H1 (cell line): ENCODE measurements at regions not wholly inside any gene's neighbourhood (a gene's known extent, or its start where the extent isn't known, plus 50 kb on each side); places are given as distances from the start of the nearest gene placed in this dataset.

ENCODE experiments used
- CTCF ChIA-PET: fragments of 300-600 bp; sonication (Branson Sonifier 250); formaldehyde crosslinking; loops from one replicate; lab custom pipeline; 2021; ENCODE audit not compliant: partially characterized antibody; lab: Charles Lee
- POLR2A ChIA-PET: fragments of 300-600 bp; sonication (Branson Sonifier 250); formaldehyde crosslinking; loops from one replicate; lab custom pipeline; 2021; ENCODE audit warnings: inconsistent platforms; ENCODE audit not compliant: partially characterized antibody; lab: Charles Lee
- DNase-seq, 2 experiments: peaks; one replicate each; pipeline versions ENCODE4 v3.0.0 to v3.0.0-alpha.2; 2010 to 2022; ENCODE audit warnings: low spot score in 2 of 2, low read depth in 1 of 2, mixed read lengths in 1 of 2
- FAIRE-seq: peaks from 2 replicates; lab custom pipeline; 2011; peaks lifted over from hg19 to GRCh38; lab: Jason Lieb, UNC
- H2AFZ ChIP-seq: 2 replicates; pipeline ENCODE4 v1.8.1; 2012; ENCODE audit warnings: low read length, inconsistent platforms
- H2AK5ac ChIP-seq: 2 replicates; pipeline ENCODE4 v1.6.1; 2013; ENCODE audit warnings: low read depth, low read length
- H2BK120ac ChIP-seq: replicated peaks from 2 replicates; pipeline ENCODE3; 2013; ENCODE audit warnings: low read depth, low read length, inconsistent platforms
- H2BK12ac ChIP-seq: 2 replicates; pipeline ENCODE4 v1.6.1; 2013; ENCODE audit warnings: low read depth, low read length
- H2BK15ac ChIP-seq: 2 replicates; pipeline ENCODE4 v1.6.1; 2013; ENCODE audit warnings: low read length
- H2BK20ac ChIP-seq: 2 replicates; pipeline ENCODE4 v1.6.1; 2013; ENCODE audit warnings: low read length
- H2BK5ac ChIP-seq: 2 replicates; pipeline ENCODE4 v1.6.1; 2013; ENCODE audit warnings: low read depth, low read length
- H3K14ac ChIP-seq: 2 replicates; pipeline ENCODE4 v1.6.1; 2013; ENCODE audit warnings: inconsistent platforms; ENCODE audit not compliant: insufficient read length
- H3K18ac ChIP-seq: 2 replicates; pipeline ENCODE4 v1.6.1; 2013; ENCODE audit warnings: low read length; ENCODE audit errors: extremely low read depth
- H3K23ac ChIP-seq: 2 replicates; pipeline ENCODE4 v1.6.1; 2013; ENCODE audit warnings: inconsistent platforms; ENCODE audit not compliant: insufficient read length
- H3K23me2 ChIP-seq: 2 replicates; pipeline ENCODE4 v1.6.1; 2013; ENCODE audit warnings: low read depth, low read length
- H3K27ac ChIP-seq: 2 replicates; pipeline ENCODE4 v1.6.1; 2011; ENCODE audit warnings: low read depth, low read length, inconsistent platforms
- H3K27me3 ChIP-seq, 4 experiments: replicated peaks in 1 of 4; 1 replicate in 1 of 4; 2 replicates in 3 of 4; pipeline versions ENCODE4 v1.6.1 to v1.8.1; 2011 to 2013; ENCODE audit warnings: low read length in 3 of 4, mild to moderate bottlenecking in 3 of 4, inconsistent platforms in 2 of 4, mixed read lengths in 2 of 4, moderate library complexity in 1 of 4; ENCODE audit not compliant: control insufficient read depth in 3 of 4, insufficient read depth in 3 of 4; ENCODE audit errors: extremely low read depth in 1 of 4
- H3K36me3 ChIP-seq, 4 experiments: 2 replicates each; pipeline versions ENCODE4 v1.6.1 to v1.8.1; 2011 to 2013; ENCODE audit warnings: mild to moderate bottlenecking in 4 of 4, low read length in 3 of 4, moderate library complexity in 2 of 4, control low read depth in 1 of 4, inconsistent platforms in 1 of 4; ENCODE audit not compliant: insufficient read depth in 4 of 4, control insufficient read depth in 2 of 4
- H3K4ac ChIP-seq: replicated peaks from 2 replicates; pipeline ENCODE3; 2013; ENCODE audit warnings: low read length, low read depth, mixed read lengths, inconsistent platforms; ENCODE audit not compliant: insufficient read length
- H3K4me1 ChIP-seq, 4 experiments: replicated peaks in 1 of 4; 1 replicate in 1 of 4; 2 replicates in 3 of 4; pipeline versions ENCODE4 v1.6.1 to v1.8.1; 2011 to 2013; ENCODE audit warnings: low read length in 3 of 4, inconsistent platforms in 2 of 4, mixed read lengths in 1 of 4; ENCODE audit not compliant: insufficient read depth in 4 of 4, control insufficient read depth in 3 of 4
- H3K4me2 ChIP-seq, 2 experiments: 2 replicates each; pipeline versions ENCODE4 v1.6.1 to v1.8.1; 2011 to 2013; ENCODE audit warnings: low read depth in 2 of 2, low read length in 2 of 2, control low read depth in 1 of 2, inconsistent platforms in 1 of 2, mild to moderate bottlenecking in 1 of 2; ENCODE audit not compliant: insufficient read depth in 1 of 2
- H3K4me3 ChIP-seq, 4 experiments: fragments of 200-600, 300-600 bp in 1 of 4; sonication (generic), shearing (Covaris generic), sonication (Bioruptor Twin) in 1 of 4; 2 replicates each; pipeline versions ENCODE4 v1.5.1 to v1.8.1; 2011 to 2016; ENCODE audit warnings: low read length in 4 of 4, low read depth in 3 of 4, control low read depth in 2 of 4, inconsistent platforms in 2 of 4, mild to moderate bottlenecking in 2 of 4, mixed read lengths in 1 of 4, moderate library complexity in 1 of 4; ENCODE audit not compliant: insufficient read depth in 2 of 4; ENCODE audit errors: extremely low read depth in 1 of 4
- H3K56ac ChIP-seq: replicated peaks from 2 replicates; pipeline ENCODE3; 2013; ENCODE audit warnings: low read depth, mild to moderate bottlenecking, mixed read lengths, low read length, inconsistent platforms; ENCODE audit not compliant: insufficient read length
- H3K79me1 ChIP-seq: 2 replicates; pipeline ENCODE4 v1.6.1; 2013; ENCODE audit warnings: low read depth, low read length, control low read depth
- H3K79me2 ChIP-seq, 2 experiments: 2 replicates each; pipeline versions ENCODE4 v1.6.1 to v1.8.1; 2012 to 2013; ENCODE audit warnings: low read length in 2 of 2, mild to moderate bottlenecking in 2 of 2, inconsistent platforms in 1 of 2; ENCODE audit not compliant: insufficient read depth in 2 of 2, control insufficient read depth in 1 of 2
- H3K9ac ChIP-seq, 4 experiments: replicated peaks in 1 of 4; 1 replicate in 1 of 4; 2 replicates in 3 of 4; pipeline versions ENCODE4 v1.6.1 to v1.8.1; 2011 to 2013; ENCODE audit warnings: low read depth in 3 of 4, low read length in 3 of 4, control low read depth in 2 of 4, mild to moderate bottlenecking in 2 of 4, moderate library complexity in 2 of 4, inconsistent platforms in 1 of 4; ENCODE audit errors: extremely low read depth in 1 of 4
- H3K9me3 ChIP-seq, 2 experiments: 2 replicates each; pipeline versions ENCODE4 v1.6.1 to v1.8.1; 2012 to 2013; ENCODE audit warnings: mild to moderate bottlenecking in 2 of 2, moderate library complexity in 2 of 2, control low read depth in 1 of 2, inconsistent platforms in 1 of 2, low read depth in 1 of 2, low read length in 1 of 2, mixed read lengths in 1 of 2; ENCODE audit not compliant: insufficient read depth in 2 of 2
- H4K20me1 ChIP-seq, 2 experiments: replicated peaks in 1 of 2; 2 replicates each; pipeline versions ENCODE3 to v1.8.1; 2011 to 2013; ENCODE audit warnings: inconsistent platforms in 2 of 2, low read length in 2 of 2, mild to moderate bottlenecking in 1 of 2; ENCODE audit not compliant: insufficient read depth in 2 of 2, control insufficient read depth in 1 of 2
- H4K5ac ChIP-seq: 2 replicates; pipeline ENCODE4 v1.6.1; 2013; ENCODE audit warnings: low read length, low read depth, mixed read lengths, inconsistent platforms; ENCODE audit not compliant: insufficient read length
- H4K8ac ChIP-seq: 2 replicates; pipeline ENCODE4 v1.8.0; 2013; ENCODE audit warnings: mild to moderate bottlenecking, moderate library complexity, low read length, inconsistent platforms; ENCODE audit not compliant: insufficient read depth; ENCODE audit errors: extremely low read depth
- H4K91ac ChIP-seq: replicated peaks from 2 replicates; pipeline ENCODE3; 2013; ENCODE audit warnings: low read length, mixed read lengths, inconsistent platforms; ENCODE audit not compliant: insufficient read length
- CREB1 ChIP-seq: IDR thresholded peaks from 2 replicates; pipeline ENCODE4 v1.6.1; 2012; ENCODE audit warnings: inconsistent platforms
- EGR1 ChIP-seq: IDR thresholded peaks from 2 replicates; pipeline ENCODE4 v1.6.1; 2011; ENCODE audit warnings: low read depth, low read length, borderline replicate concordance
- JUN ChIP-seq: IDR thresholded peaks from 2 replicates; pipeline ENCODE4 v1.6.1; 2011; ENCODE audit warnings: low read depth, mild to moderate bottlenecking, improper control_type of control experiment, low read length
- POLR2A ChIP-seq, 2 experiments: IDR thresholded peaks; 1 replicate in 1 of 2; 2 replicates in 1 of 2; pipeline ENCODE4 v1.6.1; 2011; ENCODE audit warnings: low read depth in 2 of 2, low read length in 2 of 2, mild to moderate bottlenecking in 2 of 2; ENCODE audit errors: control extremely low read depth in 1 of 2
- POLR2AphosphoS5 ChIP-seq: IDR thresholded peaks from 2 replicates; pipeline ENCODE4 v1.6.1; 2011; ENCODE audit warnings: low read depth, low read length
- WGBS, 2 experiments: shearing (Covaris generic) in 1 of 2; methylation state at CpG; one replicate each; pipeline versions ENCODE4 v1.1.6 to v1.1.7; 2013 to 2015; ENCODE audit warnings: low lambda C conversion rate in 2 of 2, mixed read lengths in 2 of 2, inconsistent platforms in 1 of 2, low coverage in 1 of 2, missing lambda C conversion rate in 1 of 2; ENCODE audit not compliant: insufficient replicate concordance in 2 of 2, insufficient coverage in 1 of 2, insufficient read length in 1 of 2; ENCODE audit errors: extremely low coverage in 1 of 2, missing lambda C conversion rate in 1 of 2; 5-methylcytosine and 5-hydroxymethylcytosine counted together
- TF ChIP-seq, protein P1 (sequence below): IDR thresholded peaks from 2 replicates; pipeline ENCODE4 v1.6.1; 2012; ENCODE audit warnings: inconsistent platforms

GRCh38 chr12:65660096-65660495 is 164.2 kb upstream of the HMGA2 start:
- Histone ChIP-seq H3K23ac (no peak overlapping the region), H3K18ac (no peak overlapping the region), H3K79me2 (no peaks in the 10 kb centered on the region), H3K27ac (no peak overlapping the region), H2BK120ac (no peak overlapping the region), H2BK15ac (no peak overlapping the region), H2AFZ (no peak overlapping the region), H2BK20ac (no peak overlapping the region), H3K56ac (no peak overlapping the region), H4K5ac (no peak overlapping the region), H4K91ac (no peak overlapping the region), H2BK12ac (no peak overlapping the region), H3K9me3 (no peaks in the 10 kb centered on the region), H3K27me3 (no peaks in the 10 kb centered on the region; a peak in 1 of 7 replicates), H2AK5ac (no peak overlapping the region), H4K8ac (no peak overlapping the region), H3K4me1 (0 out of 7 replicates have a peak, but pooled peaks cover 0 to 2% (median under 1%) of the 10 kb centered on the region in 4 experiments), H3K79me1 (no peaks in the 10 kb centered on the region), H3K36me3 (no peaks in the 10 kb centered on the region), H3K23me2 (peaks cover 3% of the 10 kb centered on the region; the same call in 1 of the 2 replicates), H2BK5ac (no peak overlapping the region), H3K4ac (no peak overlapping the region), H3K14ac (no peak overlapping the region), H3K4me3 (no peak overlapping the region), H3K9ac (no peak overlapping the region), H3K4me2 (no peak overlapping the region), H4K20me1 (no peaks in the 10 kb centered on the region)
- DNase-seq: no peak
- FAIRE-seq: no peak
- no peak for TF ChIP-seq POLR2A (IDR thresholded peaks at IDR 0.05; ENCODE audit: control extremely low read depth in 1 of 2, low read depth in 2 of 2, low read length in 2 of 2)
- no peak for TF ChIP-seq EGR1
- TF ChIP-seq POLR2AphosphoS5: no peak
- TF ChIP-seq, protein P1, sequence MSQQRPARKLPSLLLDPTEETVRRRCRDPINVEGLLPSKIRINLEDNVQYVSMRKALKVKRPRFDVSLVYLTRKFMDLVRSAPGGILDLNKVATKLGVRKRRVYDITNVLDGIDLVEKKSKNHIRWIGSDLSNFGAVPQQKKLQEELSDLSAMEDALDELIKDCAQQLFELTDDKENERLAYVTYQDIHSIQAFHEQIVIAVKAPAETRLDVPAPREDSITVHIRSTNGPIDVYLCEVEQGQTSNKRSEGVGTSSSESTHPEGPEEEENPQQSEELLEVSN: no peak
- no peak for TF ChIP-seq JUN
- TF ChIP-seq CREB1: no peak
- CTCF ChIA-PET: interaction anchor here (0.7 kb wide), 1 partner anchor 76 kb away, joined by 3 read pairs; no protein-coding TSS in a partner anchor
- WGBS, 2 experiments: 90% methylated on average over 4 of the region's 4 CpGs; no CpG with 5 or more reads in 1 of the 2 experiments
- POLR2A ChIA-PET: no interaction called here
